Upper lobe of left lung (tissue), 6 donors: ENCODE measurements at regions not wholly inside any gene's neighbourhood (a gene's known extent, or its start where the extent isn't known, plus 50 kb on each side); places are given as distances from the start of the nearest gene placed in this dataset.
A peak's percentile ranks its signal among the peaks of the same experiment; 100 is the strongest.

ENCODE experiments used
- ATAC-seq, 2 donors: fragments of 200-7000 bp; cut with Tn5 transposase; one replicate each; pipeline ENCODE4 v1.9.1; 2022; ENCODE audit warnings: mild to moderate bottlenecking in 2 of 2, moderate library complexity in 2 of 2; ENCODE audit not compliant: low FRiP score in 2 of 2
- DNase-seq, 2 donors: peaks; one replicate each; pipeline ENCODE4 v3.0.0-alpha.2; 2019 to 2020
- H3K27ac ChIP-seq, 4 donors: fragments of 200-600 bp; sonication (generic); one replicate each; pipeline ENCODE4 v1.5.1; 2016 to 2019
- H3K27me3 ChIP-seq, 4 donors: fragments of 200-600 bp; sonication (generic); one replicate each; pipeline ENCODE4 v1.5.1; 2017 to 2019
- H3K36me3 ChIP-seq, 4 donors: fragments of 200-600 bp; sonication (generic); one replicate each; pipeline ENCODE4 v1.5.1; 2016 to 2019
- H3K4me1 ChIP-seq, 4 donors: fragments of 200-600 bp; sonication (generic); one replicate each; pipeline ENCODE4 v1.5.1; 2018 to 2019
- H3K4me3 ChIP-seq, 4 donors: fragments of 200-600 bp; sonication (generic); one replicate each; pipeline ENCODE4 v1.5.1; 2017 to 2019; ENCODE audit warnings: mild to moderate bottlenecking in 2 of 4, moderate library complexity in 1 of 4
- H3K9me3 ChIP-seq, 4 donors: fragments of 200-600 bp; sonication (generic); one replicate each; pipeline ENCODE4 v1.5.1; 2018 to 2019
- CTCF ChIP-seq, 6 experiments: fragments of 450-650 bp in 4 of 6; fragments of 200-600 bp in 2 of 6; sonication (generic) in 2 of 6; IDR thresholded peaks; one replicate each; pipeline ENCODE4 v1.5.1; 2016 to 2019; ENCODE audit warnings: antibody characterized with exemption in 6 of 6
- EP300 ChIP-seq, 4 donors: sonication (generic); formaldehyde crosslinking; IDR thresholded peaks; one replicate each; pipeline ENCODE4 v1.5.1; 2017; ENCODE audit warnings: antibody characterized with exemption in 4 of 4, control low read depth in 2 of 4
- POLR2A ChIP-seq, 4 donors: fragments of 450-650 bp; IDR thresholded peaks; one replicate each; pipeline ENCODE4 v1.5.1; 2016 to 2017; ENCODE audit warnings: antibody characterized with exemption in 4 of 4, mild to moderate bottlenecking in 2 of 4
- POLR2AphosphoS5 ChIP-seq, 2 donors: sonication (generic); formaldehyde crosslinking; IDR thresholded peaks; one replicate each; pipeline ENCODE4 v1.5.1; 2017; ENCODE audit warnings: antibody characterized with exemption in 2 of 2
- WGBS, 2 donors: methylation state at CpG; one replicate each; pipeline ENCODE4 v1.1.5; 2017 to 2018; 5-methylcytosine and 5-hydroxymethylcytosine counted together
- donor health status: DM: no; HTN: no; CAD: no; lungs with moderate emphysema.
- donor health status: DM: no; HTN: yes; CAD: no; lungs with severe emphysema.

GRCh38 chr3:36656873-36657272 lies 107.5 kb downstream of the DCLK3 start:
- Histone ChIP-seq H3K4me3 (no peak overlapping the region), H3K27me3 (no peaks in the 10 kb centered on the region), H3K4me1 (no peaks in the 10 kb centered on the region), H3K36me3 (no peaks in the 10 kb centered on the region), H3K27ac (no peak overlapping the region), H3K9me3 (no peaks in the 10 kb centered on the region)
- no peak for ATAC-seq
- TF ChIP-seq CTCF (IDR thresholded peaks at IDR 0.05) (no peak), POLR2AphosphoS5 (IDR thresholded peaks at IDR 0.05) (no peak), POLR2A (IDR thresholded peaks at IDR 0.05) (no peak), EP300 (IDR thresholded peaks at IDR 0.05) (no peak)
- no peak for DNase-seq
- 83 to 97% methylated on average over 2 of the region's 2 CpGs for WGBS, 2 donors

- Histone ChIP-seq H3K27ac (no peak overlapping the region), H3K36me3 (no peaks in the 10 kb centered on the region), H3K4me3 (no peak overlapping the region), H3K4me1 (peaks cover 0 to 18% (median 4%) of the 10 kb centered on the region in 4 donors), H3K9me3 (no peaks in the 10 kb centered on the region), H3K27me3 (no peaks in the 10 kb centered on the region)
- no peak for TF ChIP-seq POLR2AphosphoS5 (IDR thresholded peaks at IDR 0.05)
- no peak for TF ChIP-seq EP300 (IDR thresholded peaks at IDR 0.05)
- no peak for TF ChIP-seq POLR2A (IDR thresholded peaks at IDR 0.05)
- no peak for TF ChIP-seq CTCF (IDR thresholded peaks at IDR 0.05)
- ATAC-seq (no peak), DNase-seq (no peak)
Observed at GRCh38 chr3:36653095-36653494, 111.3 kb downstream of the DCLK3 start.

- TF ChIP-seq EP300 (IDR thresholded peaks at IDR 0.05): no peak
- no peak for TF ChIP-seq CTCF (IDR thresholded peaks at IDR 0.05)
- TF ChIP-seq POLR2A (IDR thresholded peaks at IDR 0.05): no peak
- TF ChIP-seq POLR2AphosphoS5 (IDR thresholded peaks at IDR 0.05): no peak
- no peak for ATAC-seq
- no peaks in the 10 kb centered on the region for H3K9me3 ChIP-seq
- no peak for DNase-seq
- 89 to 90% methylated on average over 1 of the region's 1 CpG for whole genome bisulfite sequencing, 2 donors
- H3K36me3 ChIP-seq: no peaks in the 10 kb centered on the region
- H3K27me3 ChIP-seq: no peaks in the 10 kb centered on the region
- H3K4me1 ChIP-seq: peaks cover 0 to 18% (median 4%) of the 10 kb centered on the region in 4 donors
- H3K4me3 ChIP-seq: no peak overlapping the region
- H3K27ac ChIP-seq: no peak overlapping the region
Observed at GRCh38 chr3:36652104-36652503, 112.2 kb downstream of the DCLK3 start.

GRCh38 chr3:36650271-36650671 lies 114.1 kb downstream of the DCLK3 start:
- H3K36me3 ChIP-seq: no peaks in the 10 kb centered on the region
- H3K4me1 ChIP-seq: peaks cover 0 to 18% (median 4%) of the 10 kb centered on the region in 4 donors
- H3K27me3 ChIP-seq: no peaks in the 10 kb centered on the region
- DNase-seq (no peak), ATAC-seq (no peak)
- H3K27ac ChIP-seq: no peak overlapping the region
- no peaks in the 10 kb centered on the region for H3K9me3 ChIP-seq
- H3K4me3 ChIP-seq: no peak overlapping the region
- TF ChIP-seq EP300 (IDR thresholded peaks at IDR 0.05): peak in 1 of 4 donors; percentile 68
- TF ChIP-seq POLR2AphosphoS5 (IDR thresholded peaks at IDR 0.05): no peak
- no peak for TF ChIP-seq POLR2A (IDR thresholded peaks at IDR 0.05)

- no peaks in the 10 kb centered on the region for H3K36me3 ChIP-seq
- no peaks in the 10 kb centered on the region for H3K27me3 ChIP-seq
- no peak overlapping the region for H3K4me3 ChIP-seq
- TF ChIP-seq POLR2AphosphoS5 (IDR thresholded peaks at IDR 0.05) (no peak), CTCF (IDR thresholded peaks at IDR 0.05) (no peak), EP300 (IDR thresholded peaks at IDR 0.05) (no peak), POLR2A (IDR thresholded peaks at IDR 0.05) (no peak)
- H3K9me3 ChIP-seq: no peaks in the 10 kb centered on the region
- 80 to 85% methylated on average over 1 of the region's 1 CpG for WGBS, 2 donors
- H3K4me1 ChIP-seq: peaks cover 0 to 18% (median 4%) of the 10 kb centered on the region in 4 donors
- H3K27ac ChIP-seq: no peak overlapping the region
- no peak for ATAC-seq
- no peak for DNase-seq
Observed at GRCh38 chr3:36649125-36649524, 115.2 kb downstream of the DCLK3 start.
